Esophagus muscularis mucosa (tissue), 4 donors: ENCODE measurements at regions not wholly inside any gene's neighbourhood (a gene's known extent, or its start where the extent isn't known, plus 50 kb on each side); places are given as distances from the start of the nearest gene placed in this dataset.
A peak's percentile ranks its signal among the peaks of the same experiment; 100 is the strongest.

ENCODE experiments used
- DNase-seq: peaks from one replicate; pipeline ENCODE4 v3.0.0-alpha.2; 2017; ENCODE audit errors: extremely low spot score
- H3K27ac ChIP-seq, 4 donors: fragments of 200-600 bp; sonication (generic); replicated peaks in 1 of 4; 1 replicate in 3 of 4; 2 replicates in 1 of 4; pipeline ENCODE4 v1.5.1; 2016 to 2019; ENCODE audit warnings: mild to moderate bottlenecking in 1 of 4
- H3K27me3 ChIP-seq, 4 donors: fragments of 200-600 bp; sonication (generic); one replicate each; pipeline versions ENCODE4 v1.5.1 to v1.6.0; 2016 to 2019
- H3K36me3 ChIP-seq, 4 donors: fragments of 200-600 bp; sonication (generic); one replicate each; pipeline ENCODE4 v1.5.1; 2016 to 2019
- H3K4me1 ChIP-seq, 4 donors: fragments of 200-600 bp; sonication (generic); one replicate each; pipeline ENCODE4 v1.5.1; 2016 to 2019
- H3K4me3 ChIP-seq, 4 donors: fragments of 200-600 bp; sonication (generic); 1 replicate in 2 of 4; 2 replicates in 2 of 4; pipeline ENCODE4 v1.5.1; 2016 to 2019; ENCODE audit warnings: mild to moderate bottlenecking in 4 of 4, moderate library complexity in 1 of 4
- H3K9me3 ChIP-seq, 4 donors: fragments of 200-600 bp; sonication (generic); 1 replicate in 3 of 4; 2 replicates in 1 of 4; pipeline ENCODE4 v1.5.1; 2016 to 2019
- CTCF ChIP-seq, 3 experiments: fragments of 200-600 bp in 2 of 3; fragments of 450-650 bp in 1 of 3; sonication (generic) in 2 of 3; IDR thresholded peaks; one replicate each; pipeline ENCODE4 v1.5.1; 2017 to 2019; ENCODE audit warnings: antibody characterized with exemption in 3 of 3, mild to moderate bottlenecking in 2 of 3, moderate library complexity in 1 of 3
- EP300 ChIP-seq: sonication (generic); formaldehyde crosslinking; IDR thresholded peaks from one replicate; pipeline ENCODE4 v1.6.1; 2017; ENCODE audit warnings: antibody characterized with exemption
- POLR2A ChIP-seq: fragments of 450-650 bp; IDR thresholded peaks from one replicate; pipeline ENCODE4 v1.6.1; 2017; ENCODE audit warnings: antibody characterized with exemption, moderate library complexity, mild to moderate bottlenecking, low read depth
- POLR2AphosphoS5 ChIP-seq, 2 donors: sonication (generic); formaldehyde crosslinking; IDR thresholded peaks; one replicate each; pipeline ENCODE4 v1.6.1; 2017; ENCODE audit warnings: antibody characterized with exemption in 2 of 2
- WGBS: methylation state at CpG from one replicate; pipeline ENCODE4 v1.1.5; 2018; 5-methylcytosine and 5-hydroxymethylcytosine counted together
- intact Hi-C: fragments of 100-400 bp; cut with DNase I; formaldehyde crosslinking; loops from one replicate; pipeline ENCODE4 v1.15.1; 2023

- intact Hi-C loops = no loop called here
- Histone ChIP-seq H3K4me3 (no peak overlapping the region), H3K27me3 (peaks cover 0 to 4% (median 0%) of the 10 kb centered on the region in 4 donors), H3K36me3 (no peaks in the 10 kb centered on the region), H3K9me3 (no peaks in the 10 kb centered on the region), H3K4me1 (no peaks in the 10 kb centered on the region), H3K27ac (no peak overlapping the region)
- DNase-seq = no peak
- TF ChIP-seq POLR2AphosphoS5 (IDR thresholded peaks at IDR 0.05) = no peak
- TF ChIP-seq CTCF (IDR thresholded peaks at IDR 0.05) = no peak
- TF ChIP-seq EP300 = no peak
- TF ChIP-seq POLR2A = no peak
- WGBS = 35% methylated on average over 2 of the region's 2 CpGs
These were observed 730.4 kb downstream of the OLFM4 start for GRCh38 chr13:53759016-53759415.

- TF ChIP-seq EP300 (no peak), POLR2A (no peak), POLR2AphosphoS5 (IDR thresholded peaks at IDR 0.05) (no peak), CTCF (IDR thresholded peaks at IDR 0.05) (no peak)
- no peak overlapping the region for H3K27ac ChIP-seq
- no peaks in the 10 kb centered on the region for H3K4me1 ChIP-seq
- WGBS = 86% methylated on average over 1 of the region's 1 CpG
- intact Hi-C loops = no loop called here
- H3K27me3 ChIP-seq = no peaks in the 10 kb centered on the region
- no peaks in the 10 kb centered on the region for H3K36me3 ChIP-seq
- no peak overlapping the region for H3K4me3 ChIP-seq
- no peak for DNase-seq
- no peaks in the 10 kb centered on the region for H3K9me3 ChIP-seq
These were observed 747.2 kb downstream of the OLFM4 start for GRCh38 chr13:53775807-53776206.

- no peak for TF ChIP-seq POLR2A
- TF ChIP-seq CTCF (IDR thresholded peaks at IDR 0.05) = no peak
- TF ChIP-seq EP300 = no peak
- no peak for TF ChIP-seq POLR2AphosphoS5 (IDR thresholded peaks at IDR 0.05)
- 89% methylated on average over 2 of the region's 2 CpGs for WGBS
- Histone ChIP-seq H3K27ac (no peak overlapping the region), H3K4me3 (no peak overlapping the region), H3K27me3 (peaks cover 0 to 12% (median 0%) of the 10 kb centered on the region in 4 donors), H3K4me1 (peaks cover 0 to 6% (median 5%) of the 10 kb centered on the region in 4 donors), H3K36me3 (no peaks in the 10 kb centered on the region), H3K9me3 (no peaks in the 10 kb centered on the region)
- DNase-seq = no peak
- intact Hi-C loops = no loop called here
These were observed 750.3 kb downstream of the OLFM4 start for GRCh38 chr13:53778937-53779336.

DNA sequence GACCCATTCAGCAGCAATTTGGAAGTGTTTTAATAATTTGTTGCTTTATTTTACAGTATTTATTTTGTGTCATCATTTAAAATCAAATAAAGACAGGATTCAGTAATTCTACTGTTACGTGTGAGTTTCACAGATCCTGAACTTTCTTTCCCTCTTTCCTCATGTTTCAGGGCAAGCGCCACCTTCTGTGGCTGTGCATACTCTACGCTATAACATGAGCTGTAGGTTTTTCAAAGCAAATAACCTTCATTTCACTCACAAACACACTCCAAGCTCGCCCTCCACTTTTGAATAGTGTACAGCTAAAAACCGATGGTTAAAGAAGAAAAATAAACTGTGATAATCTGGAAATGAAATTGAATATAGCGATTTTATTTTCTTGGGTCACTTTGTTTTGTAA lies 753.3 kb downstream of the OLFM4 start:
- intact Hi-C loops = no loop called here
- Histone ChIP-seq H3K27me3 (peaks cover 0 to 12% (median 0%) of the 10 kb centered on the region in 4 donors), H3K9me3 (no peaks in the 10 kb centered on the region), H3K4me3 (no peak overlapping the region), H3K36me3 (no peaks in the 10 kb centered on the region), H3K4me1 (peaks cover 0 to 6% (median 5%) of the 10 kb centered on the region in 4 donors), H3K27ac (no peak overlapping the region)
- TF ChIP-seq CTCF (IDR thresholded peaks at IDR 0.05) = no peak
- TF ChIP-seq EP300 = no peak
- no peak for TF ChIP-seq POLR2A
- no peak for TF ChIP-seq POLR2AphosphoS5 (IDR thresholded peaks at IDR 0.05)
- DNase-seq = no peak
- 23% methylated on average over 6 of the region's 6 CpGs for WGBS

DNA sequence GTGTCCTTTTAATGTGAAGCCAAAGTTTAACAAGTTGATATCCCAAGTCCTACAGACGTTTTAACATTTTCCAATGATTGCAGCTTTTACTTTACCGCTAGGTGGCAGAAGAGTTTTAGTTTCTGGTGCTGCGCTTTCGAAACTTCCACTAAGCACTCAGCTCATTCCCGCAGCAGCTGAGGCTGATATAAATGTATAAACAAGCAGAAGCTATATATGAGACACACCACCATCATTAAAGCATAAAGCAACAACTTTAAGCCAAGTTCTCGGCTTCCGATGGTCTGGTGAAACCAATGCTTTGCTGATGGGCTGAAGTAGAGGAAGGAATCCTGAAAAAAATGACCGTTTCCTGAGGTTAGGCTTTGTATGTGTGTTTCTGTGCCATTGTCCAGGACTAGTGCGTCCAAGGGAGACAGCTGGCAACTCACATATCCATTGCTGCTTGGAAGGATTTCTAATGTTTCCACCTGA lies 753.9 kb downstream of the OLFM4 start:
- TF ChIP-seq POLR2A (no peak), CTCF (IDR thresholded peaks at IDR 0.05) (peak; percentile 53 to 78 (median 73))
- peaks cover 0 to 6% (median 5%) of the 10 kb centered on the region in 4 donors for H3K4me1 ChIP-seq
- peak overlapping the region; percentile 30 to 39 (median 34) for H3K4me3 ChIP-seq
- WGBS = 0% methylated on average over 9 of the region's 9 CpGs
- DNase-seq = no peak
- H3K27me3 ChIP-seq = peaks cover 0 to 12% (median 0%) of the 10 kb centered on the region in 4 donors
- no peaks in the 10 kb centered on the region for H3K9me3 ChIP-seq
- intact Hi-C loops = no loop called here
- no peaks in the 10 kb centered on the region for H3K36me3 ChIP-seq
- no peak overlapping the region for H3K27ac ChIP-seq
